ENCODE measurements at regions not wholly inside any gene's neighbourhood (a gene's known extent, or its start where the extent isn't known, plus 50 kb on each side); places are given as distances from the start of the nearest gene placed in this dataset.

- no peak for TF ChIP-seq CTCF (IDR thresholded peaks at IDR 0.05)
- no peak for TF ChIP-seq YY1 (IDR thresholded peaks at IDR 0.05; ENCODE audit: low read depth)
- TF ChIP-seq POLR2AphosphoS5 (IDR thresholded peaks at IDR 0.05; ENCODE audit: low read depth, low read length): no peak
- TF ChIP-seq USF2 (IDR thresholded peaks at IDR 0.05; ENCODE audit: borderline replicate concordance, low read depth, low read length): no peak
- no peak for TF ChIP-seq SMC3 (IDR thresholded peaks at IDR 0.05; ENCODE audit: low read depth, low read length)
- TF ChIP-seq REST (IDR thresholded peaks at IDR 0.05; ENCODE audit: low read depth, low read length): no peak
Observed at GRCh38 chr14:49160983-49161382, 425.2 kb downstream of the RPS29 start.

Data from SK-N-SH (cell line).